ENCODE measurements at regions not wholly inside any gene's neighbourhood (a gene's known extent, or its start where the extent isn't known, plus 50 kb on each side); places are given as distances from the start of the nearest gene placed in this dataset.

GRCh38 chr18:66662632-66663031, 58.7 kb upstream of the CDH19 start:
- TF ChIP-seq MYNN (tag by site-specific recombination; IDR thresholded peaks at IDR 0.05; ENCODE audit: borderline replicate concordance) (no peak), ZNF514 (tag by site-specific recombination; IDR thresholded peaks at IDR 0.05) (no peak), ZNF791 (tag by site-specific recombination; IDR thresholded peaks at IDR 0.05) (no peak), ZFHX2 (tag by site-specific recombination; conservative IDR thresholded peaks at IDR 0.05) (no peak), ZNF292 (tag by site-specific recombination; IDR thresholded peaks at IDR 0.05; ENCODE audit: borderline replicate concordance, low read depth) (no peak), ZNF266 (tag by site-specific recombination; IDR thresholded peaks at IDR 0.05; ENCODE audit: low read depth) (no peak), ZNF76 (tag by site-specific recombination; IDR thresholded peaks at IDR 0.05; ENCODE audit: borderline replicate concordance, low read depth) (no peak), ZNF121 (tag by site-specific recombination; IDR thresholded peaks at IDR 0.05) (no peak)
- TF ChIP-seq, protein P1, sequence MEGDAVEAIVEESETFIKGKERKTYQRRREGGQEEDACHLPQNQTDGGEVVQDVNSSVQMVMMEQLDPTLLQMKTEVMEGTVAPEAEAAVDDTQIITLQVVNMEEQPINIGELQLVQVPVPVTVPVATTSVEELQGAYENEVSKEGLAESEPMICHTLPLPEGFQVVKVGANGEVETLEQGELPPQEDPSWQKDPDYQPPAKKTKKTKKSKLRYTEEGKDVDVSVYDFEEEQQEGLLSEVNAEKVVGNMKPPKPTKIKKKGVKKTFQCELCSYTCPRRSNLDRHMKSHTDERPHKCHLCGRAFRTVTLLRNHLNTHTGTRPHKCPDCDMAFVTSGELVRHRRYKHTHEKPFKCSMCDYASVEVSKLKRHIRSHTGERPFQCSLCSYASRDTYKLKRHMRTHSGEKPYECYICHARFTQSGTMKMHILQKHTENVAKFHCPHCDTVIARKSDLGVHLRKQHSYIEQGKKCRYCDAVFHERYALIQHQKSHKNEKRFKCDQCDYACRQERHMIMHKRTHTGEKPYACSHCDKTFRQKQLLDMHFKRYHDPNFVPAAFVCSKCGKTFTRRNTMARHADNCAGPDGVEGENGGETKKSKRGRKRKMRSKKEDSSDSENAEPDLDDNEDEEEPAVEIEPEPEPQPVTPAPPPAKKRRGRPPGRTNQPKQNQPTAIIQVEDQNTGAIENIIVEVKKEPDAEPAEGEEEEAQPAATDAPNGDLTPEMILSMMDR (tag by site-specific recombination; IDR thresholded peaks at IDR 0.05), result no peak
